ENCODE measurements at regions not wholly inside any gene's neighbourhood (a gene's known extent, or its start where the extent isn't known, plus 50 kb on each side); places are given as distances from the start of the nearest gene placed in this dataset.

GRCh38 chr18:25453556-25454269 is 101.7 kb upstream of the ZNF521 start:
- 40 to 46% (median 44%) methylated on average over 7 of the region's 7 CpGs for WGBS, 3 donors
- Histone ChIP-seq H3K27ac (no peak overlapping the region), H3K36me3 (ENCODE audit: insufficient read depth in 1 of 2, low read depth in 1 of 2) (no peaks in the 10 kb centered on the region), H3K9me3 (peaks cover 3% of the 10 kb centered on the region), H3K27me3 (ENCODE audit: insufficient read depth in 3 of 3, low read length in 2 of 3) (no peaks in the 10 kb centered on the region), H3K4me1 (no peaks in the 10 kb centered on the region), H3K4me3 (no peak overlapping the region)
- ATAC-seq (peak in 2 of 4 donors; percentile 44 to 58), DNase-seq (no peak)
- TF ChIP-seq CTCF (IDR thresholded peaks at IDR 0.05): no peak
- intact Hi-C loops (cut with DNase I): no loop called here

GRCh38 chr18:25451077-25451658 is 99.2 kb upstream of the ZNF521 start:
- TF ChIP-seq CTCF (IDR thresholded peaks at IDR 0.05): no peak
- DNase-seq (no peak), ATAC-seq (no peak)
- H3K36me3 ChIP-seq (ENCODE audit: insufficient read depth in 1 of 2, low read depth in 1 of 2): no peaks in the 10 kb centered on the region
- H3K27me3 ChIP-seq (ENCODE audit: insufficient read depth in 3 of 3, low read length in 2 of 3): no peaks in the 10 kb centered on the region
- intact Hi-C loops (cut with DNase I): no loop called here
- WGBS, 3 donors: 95 to 97% (median 97%) methylated on average over 5 of the region's 5 CpGs
- H3K4me3 ChIP-seq: no peak overlapping the region
- no peaks in the 10 kb centered on the region for H3K4me1 ChIP-seq
- H3K27ac ChIP-seq: no peak overlapping the region
- peaks cover 3% of the 10 kb centered on the region for H3K9me3 ChIP-seq

- Histone ChIP-seq H3K27me3 (ENCODE audit: insufficient read depth in 3 of 3, low read length in 2 of 3) (no peaks in the 10 kb centered on the region), H3K4me3 (no peak overlapping the region), H3K27ac (no peak overlapping the region), H3K9me3 (peaks cover 3% of the 10 kb centered on the region), H3K36me3 (ENCODE audit: insufficient read depth in 1 of 2, low read depth in 1 of 2) (no peaks in the 10 kb centered on the region), H3K4me1 (no peaks in the 10 kb centered on the region)
- TF ChIP-seq CTCF (IDR thresholded peaks at IDR 0.05): no peak
- intact Hi-C loops (cut with DNase I): no loop called here
- no peak for ATAC-seq
- DNase-seq: no peak
These were observed 97.1 kb upstream of the ZNF521 start for GRCh38 chr18:25449046-25449445.

GRCh38 chr18:25446972-25447371 is 95.0 kb upstream of the ZNF521 start:
- ATAC-seq: no peak
- DNase-seq: no peak
- intact Hi-C loops (cut with DNase I): no loop called here
- Histone ChIP-seq H3K27ac (no peak overlapping the region), H3K36me3 (ENCODE audit: insufficient read depth in 1 of 2, low read depth in 1 of 2) (no peaks in the 10 kb centered on the region), H3K4me1 (no peaks in the 10 kb centered on the region), H3K9me3 (peaks cover 3% of the 10 kb centered on the region), H3K4me3 (no peak overlapping the region), H3K27me3 (ENCODE audit: insufficient read depth in 3 of 3, low read length in 2 of 3) (no peaks in the 10 kb centered on the region)
- WGBS, 3 donors: 63 to 70% (median 64%) methylated on average over 3 of the region's 3 CpGs
- no peak for TF ChIP-seq CTCF (IDR thresholded peaks at IDR 0.05)

- DNase-seq (no peak), ATAC-seq (peak in 2 of 4 donors; percentile 15 to 62)
- WGBS, 3 donors: 43 to 56% (median 43%) methylated on average over 5 of the region's 5 CpGs
- Histone ChIP-seq H3K4me3 (no peak overlapping the region), H3K9me3 (no peaks in the 10 kb centered on the region), H3K4me1 (no peaks in the 10 kb centered on the region), H3K27ac (no peak overlapping the region), H3K36me3 (ENCODE audit: insufficient read depth in 1 of 2, low read depth in 1 of 2) (no peaks in the 10 kb centered on the region), H3K27me3 (ENCODE audit: insufficient read depth in 3 of 3, low read length in 2 of 3) (no peaks in the 10 kb centered on the region)
- no peak for TF ChIP-seq CTCF (IDR thresholded peaks at IDR 0.05)
- intact Hi-C loops (cut with DNase I): no loop called here
These were observed 93.5 kb upstream of the ZNF521 start for GRCh38 chr18:25445430-25445829.
